Chondrocyte (in vitro differentiated cells): ENCODE measurements at regions not wholly inside any gene's neighbourhood (a gene's known extent, or its start where the extent isn't known, plus 50 kb on each side); places are given as distances from the start of the nearest gene placed in this dataset.

Experiments
- DNase-seq: peaks from one replicate; pipeline ENCODE4 v3.0.0; 2021; ENCODE audit warnings: mixed read lengths, low spot score
- H3K27ac Mint-ChIP-seq: one replicate; pipeline ENCODE4 v1.8.0; 2021; ENCODE audit warnings: mild to moderate bottlenecking, moderate library complexity, mixed read lengths; ENCODE audit not compliant: unreplicated experiment
- H3K27me3 Mint-ChIP-seq: 2 replicates; pipeline ENCODE4 v1.8.0; 2021; ENCODE audit warnings: low read depth, mixed read lengths
- H3K36me3 Mint-ChIP-seq: 2 replicates; pipeline ENCODE4 v1.8.0; 2021; ENCODE audit warnings: low read depth, mixed read lengths
- H3K4me1 Mint-ChIP-seq: 2 replicates; pipeline ENCODE4 v1.8.0; 2021; ENCODE audit warnings: low read depth, mild to moderate bottlenecking, mixed read lengths
- H3K4me3 Mint-ChIP-seq: one replicate; pipeline ENCODE4 v1.8.0; 2021; ENCODE audit warnings: mild to moderate bottlenecking, moderate library complexity, mixed read lengths; ENCODE audit not compliant: unreplicated experiment
- H3K9me3 Mint-ChIP-seq: 2 replicates; pipeline ENCODE4 v1.8.0; 2021; ENCODE audit warnings: low read depth, mixed read lengths
- TF ChIP-seq, protein P1 (sequence below): fragments of 200-600 bp; sonication (generic); IDR thresholded peaks from 2 replicates; pipeline ENCODE4 v1.5.0; 2021; ENCODE audit warnings: antibody characterized with exemption, mild to moderate bottlenecking, moderate library complexity

DNA sequence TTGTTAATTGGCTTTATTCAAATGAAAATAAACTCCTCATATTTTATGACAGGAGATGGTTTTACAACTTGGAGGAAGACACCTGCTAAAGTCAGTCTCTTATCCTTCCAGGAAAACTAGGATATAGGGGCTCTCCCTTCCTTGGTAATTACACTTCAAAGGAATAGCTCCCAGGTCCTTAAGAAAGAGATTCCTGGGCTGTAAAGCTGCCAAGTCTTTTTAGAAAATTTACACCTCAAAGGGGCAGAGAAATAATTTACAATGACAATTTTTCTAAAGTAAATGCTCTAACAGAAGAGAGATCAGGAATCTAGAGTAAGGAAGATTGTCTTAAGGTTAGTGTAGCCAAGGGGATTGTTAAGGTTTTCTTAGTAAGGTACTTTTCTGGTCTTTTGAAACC, 1359.0 kb downstream of the OLFM4 start:
- H3K36me3 Mint-ChIP-seq: no peaks in the 10 kb centered on the region
- no peaks in the 10 kb centered on the region for H3K4me1 Mint-ChIP-seq
- no peak for DNase-seq
- H3K4me3 Mint-ChIP-seq: no peak overlapping the region
- H3K27me3 Mint-ChIP-seq: no peaks in the 10 kb centered on the region
- H3K27ac Mint-ChIP-seq: no peak overlapping the region
- peaks cover 5% of the 10 kb centered on the region for H3K9me3 Mint-ChIP-seq
- TF ChIP-seq, protein P1, sequence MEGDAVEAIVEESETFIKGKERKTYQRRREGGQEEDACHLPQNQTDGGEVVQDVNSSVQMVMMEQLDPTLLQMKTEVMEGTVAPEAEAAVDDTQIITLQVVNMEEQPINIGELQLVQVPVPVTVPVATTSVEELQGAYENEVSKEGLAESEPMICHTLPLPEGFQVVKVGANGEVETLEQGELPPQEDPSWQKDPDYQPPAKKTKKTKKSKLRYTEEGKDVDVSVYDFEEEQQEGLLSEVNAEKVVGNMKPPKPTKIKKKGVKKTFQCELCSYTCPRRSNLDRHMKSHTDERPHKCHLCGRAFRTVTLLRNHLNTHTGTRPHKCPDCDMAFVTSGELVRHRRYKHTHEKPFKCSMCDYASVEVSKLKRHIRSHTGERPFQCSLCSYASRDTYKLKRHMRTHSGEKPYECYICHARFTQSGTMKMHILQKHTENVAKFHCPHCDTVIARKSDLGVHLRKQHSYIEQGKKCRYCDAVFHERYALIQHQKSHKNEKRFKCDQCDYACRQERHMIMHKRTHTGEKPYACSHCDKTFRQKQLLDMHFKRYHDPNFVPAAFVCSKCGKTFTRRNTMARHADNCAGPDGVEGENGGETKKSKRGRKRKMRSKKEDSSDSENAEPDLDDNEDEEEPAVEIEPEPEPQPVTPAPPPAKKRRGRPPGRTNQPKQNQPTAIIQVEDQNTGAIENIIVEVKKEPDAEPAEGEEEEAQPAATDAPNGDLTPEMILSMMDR: no peak

DNA sequence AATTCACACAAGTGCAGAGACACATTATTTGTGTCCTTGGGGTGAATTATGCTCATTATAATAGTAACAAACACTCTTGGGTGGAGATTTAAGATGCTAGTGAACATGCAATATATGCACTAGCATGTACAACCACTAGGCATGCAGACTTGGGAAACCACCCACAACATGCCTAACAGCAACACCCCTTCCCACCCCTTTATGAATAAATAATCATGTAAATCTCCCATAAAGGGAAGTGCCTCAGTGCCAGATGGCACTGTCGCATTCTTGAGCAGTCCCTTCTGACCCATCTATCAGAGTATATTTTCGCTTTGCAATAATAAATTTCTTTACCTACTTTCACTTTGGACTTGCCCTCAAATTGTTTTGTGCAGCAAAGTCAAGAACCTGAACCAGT, 1362.2 kb downstream of the OLFM4 start:
- Mint-ChIP-seq H3K9me3 (peaks cover 7% of the 10 kb centered on the region), H3K27me3 (no peaks in the 10 kb centered on the region), H3K36me3 (no peaks in the 10 kb centered on the region), H3K4me3 (no peak overlapping the region), H3K4me1 (no peaks in the 10 kb centered on the region), H3K27ac (no peak overlapping the region)
- DNase-seq: no peak
- TF ChIP-seq, protein P1: no peak

DNA sequence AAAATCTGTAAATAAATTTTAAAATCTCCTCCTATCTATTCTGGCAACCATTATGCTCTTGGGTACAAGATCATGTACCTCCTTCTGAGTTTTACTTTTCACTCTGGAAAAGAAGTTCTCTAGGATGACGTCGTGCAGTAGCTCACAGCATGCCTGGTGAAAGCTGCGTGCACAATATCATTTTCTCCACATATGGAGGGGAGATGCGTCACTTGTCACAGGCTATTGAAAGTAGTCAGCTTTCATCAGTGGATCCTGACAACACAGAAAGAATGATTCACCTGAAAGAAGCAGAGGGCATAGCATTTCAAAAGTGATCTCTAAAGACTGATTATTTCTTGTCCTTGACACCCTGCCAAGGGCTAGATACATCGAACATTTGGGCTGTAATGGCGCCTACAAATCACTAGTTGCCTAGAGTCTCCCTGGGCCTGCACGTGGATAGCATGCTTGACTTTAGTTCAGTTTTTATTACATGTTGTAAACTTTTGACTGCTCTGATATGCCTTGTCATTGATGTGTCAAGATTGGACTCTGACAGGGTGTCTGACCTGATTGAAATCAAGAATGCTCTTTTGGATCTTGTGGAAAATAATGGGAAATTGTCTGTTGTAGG, 1365.6 kb downstream of the OLFM4 start:
- TF ChIP-seq, protein P1: no peak
- H3K27ac Mint-ChIP-seq: no peak overlapping the region
- no peaks in the 10 kb centered on the region for H3K4me1 Mint-ChIP-seq
- H3K4me3 Mint-ChIP-seq: no peak overlapping the region
- no peak for DNase-seq
- peaks cover 6% of the 10 kb centered on the region for H3K9me3 Mint-ChIP-seq
- H3K27me3 Mint-ChIP-seq: no peaks in the 10 kb centered on the region
- H3K36me3 Mint-ChIP-seq: no peaks in the 10 kb centered on the region

DNA sequence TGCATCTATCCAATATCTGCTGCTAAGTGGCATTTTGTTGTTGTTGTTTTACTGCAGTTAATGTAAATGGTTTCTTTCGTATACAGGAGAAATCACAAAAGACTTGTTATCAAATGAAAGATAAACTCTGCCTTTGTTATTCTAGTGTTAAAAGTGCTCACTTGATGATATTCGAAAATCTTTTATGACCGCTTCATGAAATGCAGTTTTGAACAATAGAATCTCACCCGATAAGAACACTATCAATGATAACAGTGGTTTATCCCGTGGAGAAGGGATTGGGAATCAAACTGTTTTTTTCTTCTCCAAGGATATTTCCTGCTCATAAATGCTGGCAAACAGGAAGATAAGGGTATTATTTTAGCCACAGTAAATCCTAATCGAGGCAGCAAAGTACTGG, 1366.3 kb downstream of the OLFM4 start:
- Mint-ChIP-seq H3K4me1 (no peaks in the 10 kb centered on the region), H3K9me3 (peaks cover 5% of the 10 kb centered on the region), H3K27me3 (no peaks in the 10 kb centered on the region), H3K4me3 (no peak overlapping the region), H3K27ac (no peak overlapping the region), H3K36me3 (no peaks in the 10 kb centered on the region)
- DNase-seq: no peak
- TF ChIP-seq, protein P1: no peak

DNA sequence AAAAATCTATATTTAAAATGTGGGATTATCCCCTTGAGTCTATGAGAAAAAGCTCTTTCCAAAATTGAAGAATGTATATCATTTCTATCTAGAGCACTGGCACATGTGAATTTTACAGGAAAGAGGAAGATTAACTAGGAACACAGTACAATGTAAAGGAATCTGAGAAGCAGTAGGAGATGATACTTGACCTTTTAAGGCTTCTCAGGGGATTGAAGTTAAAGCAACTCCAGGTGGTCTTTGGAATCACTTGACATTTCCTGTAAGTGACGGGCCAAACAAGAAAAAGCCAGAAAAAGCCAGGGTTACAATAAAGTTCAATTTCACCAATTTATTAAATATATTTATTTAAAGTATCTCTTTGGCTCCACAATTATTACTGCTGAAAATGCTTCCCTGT, 1373.9 kb downstream of the OLFM4 start:
- no peak for DNase-seq
- TF ChIP-seq, protein P1: no peak
- Mint-ChIP-seq H3K4me1 (no peaks in the 10 kb centered on the region), H3K27ac (no peak overlapping the region), H3K27me3 (no peaks in the 10 kb centered on the region), H3K4me3 (no peak overlapping the region), H3K9me3 (no peaks in the 10 kb centered on the region), H3K36me3 (no peaks in the 10 kb centered on the region)
